Endothelial cell of umbilical vein (primary cell): ENCODE measurements at regions not wholly inside any gene's neighbourhood (a gene's known extent, or its start where the extent isn't known, plus 50 kb on each side); places are given as distances from the start of the nearest gene placed in this dataset.

Source experiments
- BruUV-seq: library from RNA; stranded (reverse); fragments of 400-500 nt; replicated peaks from 2 replicates; lab custom pipeline; 2021; lab: Mats Ljungman, UMichigan
- CTCF ChIA-PET: fragments of 300-600, 350-600 bp; sonication (Branson Sonifier 250); formaldehyde crosslinking; loops from one replicate; lab custom pipeline; 2021; ENCODE audit warnings: antibody characterized with exemption, inconsistent platforms; lab: Charles Lee
- POLR2A ChIA-PET: fragments of 300-600, 350-600 bp; sonication (Branson Sonifier 250); formaldehyde crosslinking; loops from one replicate; lab custom pipeline; 2021; ENCODE audit warnings: antibody characterized with exemption, inconsistent platforms; lab: Charles Lee
- DNase-seq: peaks from one replicate; pipeline ENCODE4 v3.0.0-alpha.2; 2011; ENCODE audit warnings: low read depth, low spot score
- FAIRE-seq: peaks from 2 replicates; lab custom pipeline; 2011; peaks lifted over from hg19 to GRCh38; lab: Jason Lieb, UNC
- H2AFZ ChIP-seq: 2 replicates; pipeline ENCODE4 v1.6.0; 2012; ENCODE audit warnings: low read depth, low read length, control low read depth, inconsistent platforms
- H3K27ac ChIP-seq: 2 replicates; pipeline ENCODE4 v1.5.1; 2011; ENCODE audit warnings: low read depth, mild to moderate bottlenecking, control low read depth, low read length, moderate library complexity; ENCODE audit not compliant: insufficient read depth
- H3K27me3 ChIP-seq, 2 experiments: 2 replicates each; pipeline versions ENCODE4 v1.6.0 to v1.6.1; 2011; ENCODE audit warnings: low read length in 2 of 2, mixed read lengths in 1 of 2; ENCODE audit not compliant: control insufficient read depth in 2 of 2, insufficient read depth in 2 of 2
- H3K36me3 ChIP-seq, 2 experiments: 2 replicates in 1 of 2; 3 replicates in 1 of 2; pipeline ENCODE4 v1.5.1; 2011; ENCODE audit warnings: low read length in 2 of 2, mild to moderate bottlenecking in 1 of 2, moderate library complexity in 1 of 2; ENCODE audit not compliant: control insufficient read depth in 2 of 2, insufficient read depth in 2 of 2; ENCODE audit errors: extremely low read depth in 1 of 2
- H3K4me1 ChIP-seq: 3 replicates; pipeline ENCODE4 v1.5.1; 2011; ENCODE audit warnings: mild to moderate bottlenecking, low read length; ENCODE audit not compliant: control insufficient read depth, insufficient read depth; ENCODE audit errors: extremely low read depth
- H3K4me2 ChIP-seq: 2 replicates; pipeline ENCODE4 v1.6.1; 2011; ENCODE audit warnings: low read length, control low read depth, mixed read lengths; ENCODE audit not compliant: insufficient read depth
- H3K4me3 ChIP-seq, 3 experiments: fragments of 200-600 bp in 1 of 3; sonication (generic), shearing (Covaris generic) in 1 of 3; replicated peaks in 1 of 3; 2 replicates each; pipeline ENCODE4 v1.5.1; 2011 to 2016; ENCODE audit warnings: control low read depth in 3 of 3, low read length in 3 of 3, mild to moderate bottlenecking in 2 of 3, inconsistent platforms in 1 of 3, low read depth in 1 of 3, moderate library complexity in 1 of 3; ENCODE audit not compliant: insufficient read depth in 1 of 3
- H3K79me2 ChIP-seq: 2 replicates; pipeline ENCODE4 v1.6.0; 2012; ENCODE audit warnings: low read length, inconsistent platforms; ENCODE audit not compliant: control insufficient read depth, insufficient read depth
- H3K9ac ChIP-seq: replicated peaks from 2 replicates; pipeline ENCODE3; 2011; ENCODE audit warnings: low read length, control low read depth; ENCODE audit not compliant: insufficient read depth; ENCODE audit errors: extremely low read depth
- H3K9me1 ChIP-seq: replicated peaks from 3 replicates; pipeline ENCODE4 v1.6.0; 2011; ENCODE audit warnings: mild to moderate bottlenecking, low read length; ENCODE audit not compliant: control insufficient read depth, insufficient read depth; ENCODE audit errors: extremely low read depth
- H3K9me3 ChIP-seq: replicated peaks from 2 replicates; pipeline ENCODE4 v1.5.1; 2012; ENCODE audit warnings: low read length, inconsistent platforms; ENCODE audit not compliant: control insufficient read depth, insufficient read depth
- H4K20me1 ChIP-seq: replicated peaks from 2 replicates; pipeline ENCODE3; 2011; ENCODE audit warnings: mild to moderate bottlenecking, low read length; ENCODE audit not compliant: control insufficient read depth, insufficient read depth; ENCODE audit errors: extremely low read depth
- EZH2 ChIP-seq: IDR thresholded peaks from 2 replicates; pipeline ENCODE4 v1.6.1; 2012; ENCODE audit warnings: borderline replicate concordance, low read depth, mild to moderate bottlenecking, moderate library complexity, low read length, inconsistent platforms; ENCODE audit not compliant: severe bottlenecking
- FOS ChIP-seq: IDR thresholded peaks from 2 replicates; pipeline ENCODE4 v1.6.1; 2011; ENCODE audit warnings: mild to moderate bottlenecking, low read length, moderate library complexity, borderline replicate concordance; ENCODE audit not compliant: insufficient read depth
- GATA2 ChIP-seq: IDR thresholded peaks from 2 replicates; pipeline ENCODE4 v1.7.0; 2011; ENCODE audit warnings: low read depth, mild to moderate bottlenecking, moderate library complexity, mixed read lengths, low read length; ENCODE audit not compliant: insufficient read length, insufficient read depth
- JUN ChIP-seq: IDR thresholded peaks from 2 replicates; pipeline ENCODE4 v1.6.1; 2011; ENCODE audit warnings: borderline replicate concordance, low read depth; ENCODE audit not compliant: insufficient read length, insufficient read depth
- MYC ChIP-seq: IDR thresholded peaks from one replicate; pipeline ENCODE4 v1.6.1; 2011; ENCODE audit warnings: mild to moderate bottlenecking, low read depth, low read length
- POLR2A ChIP-seq: IDR thresholded peaks from 2 replicates; pipeline ENCODE4 v1.6.1; 2012; ENCODE audit warnings: low read depth, mild to moderate bottlenecking, control low read depth, low read length
- POLR2AphosphoS5 ChIP-seq: IDR thresholded peaks from 2 replicates; pipeline ENCODE4 v1.6.1; 2012; ENCODE audit warnings: low read depth, mild to moderate bottlenecking, control low read depth, low read length, moderate library complexity; ENCODE audit not compliant: insufficient read depth
- dilution Hi-C: fragments of 300-500 bp; cut with MboI; formaldehyde crosslinking; loops from one replicate; pipeline ENCODE4 v1.15.0; 2019; ENCODE audit warnings: low sequenced_read_pairs; ENCODE audit not compliant: extremely low pct_ligation_motif_present
- intact Hi-C: fragments of 100-400 bp; cut with micrococcal nuclease; formaldehyde crosslinking; loops from one replicate; pipeline ENCODE4 v1.10.0; 2022
- TF ChIP-seq, protein P1 (sequence below): IDR thresholded peaks from 2 replicates; pipeline ENCODE4 v1.6.1; 2011; ENCODE audit not compliant: insufficient read depth, insufficient read length
- TF ChIP-seq, protein P2 (sequence below), 2 donors: IDR thresholded peaks; 1 replicate in 1 of 2; 2 replicates in 1 of 2; pipeline ENCODE4 v1.5.1; 2011; ENCODE audit warnings: low read length in 2 of 2, mild to moderate bottlenecking in 2 of 2, moderate library complexity in 2 of 2, control low read depth in 1 of 2, inconsistent platforms in 1 of 2, low read depth in 1 of 2; ENCODE audit not compliant: insufficient read depth in 1 of 2; ENCODE audit errors: extremely low read depth in 1 of 2

DNA sequence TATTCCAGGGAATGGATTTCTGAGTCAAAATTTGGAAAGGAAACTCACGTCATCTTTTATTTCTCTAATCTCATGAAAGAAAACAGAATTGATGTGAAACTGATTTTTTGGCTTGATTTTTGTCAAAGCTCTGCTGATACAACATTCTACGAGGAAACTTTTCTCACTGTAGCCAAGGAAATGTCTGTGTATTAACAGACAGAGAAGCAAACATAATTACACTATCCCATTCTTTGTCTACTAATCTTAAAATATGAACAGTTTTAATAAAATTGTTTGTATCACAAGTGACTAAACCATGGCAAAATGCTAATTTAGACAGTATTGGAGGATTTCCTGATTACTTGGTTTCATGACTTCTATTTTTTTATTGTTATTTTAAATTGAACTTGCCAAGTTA, 1437.0 kb downstream of the OTOL1 start:
- intact Hi-C loops = no loop called here
- Histone ChIP-seq H3K4me1 (no peaks in the 10 kb centered on the region), H3K4me3 (no peak overlapping the region), H3K9ac (no peak overlapping the region), H2AFZ (no peak overlapping the region), H3K79me2 (no peaks in the 10 kb centered on the region), H3K27ac (no peak overlapping the region), H3K9me3 (no peaks in the 10 kb centered on the region), H4K20me1 (no peaks in the 10 kb centered on the region), H3K36me3 (no peaks in the 10 kb centered on the region), H3K27me3 (no peaks in the 10 kb centered on the region), H3K4me2 (no peak overlapping the region), H3K9me1 (no peaks in the 10 kb centered on the region)
- ChIA-PET CTCF (no interaction called here), POLR2A (no interaction called here)
- dilution Hi-C loops = no loop called here
- no peak for DNase-seq
- BruUV-seq = no TSS peak
- FAIRE-seq = no peak
- TF ChIP-seq POLR2A = no peak
- TF ChIP-seq, protein P1, sequence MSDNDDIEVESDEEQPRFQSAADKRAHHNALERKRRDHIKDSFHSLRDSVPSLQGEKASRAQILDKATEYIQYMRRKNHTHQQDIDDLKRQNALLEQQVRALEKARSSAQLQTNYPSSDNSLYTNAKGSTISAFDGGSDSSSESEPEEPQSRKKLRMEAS = no peak
- TF ChIP-seq POLR2AphosphoS5 = no peak
- TF ChIP-seq GATA2 = no peak
- no peak for TF ChIP-seq EZH2
- TF ChIP-seq JUN = no peak
- TF ChIP-seq MYC = no peak

DNA sequence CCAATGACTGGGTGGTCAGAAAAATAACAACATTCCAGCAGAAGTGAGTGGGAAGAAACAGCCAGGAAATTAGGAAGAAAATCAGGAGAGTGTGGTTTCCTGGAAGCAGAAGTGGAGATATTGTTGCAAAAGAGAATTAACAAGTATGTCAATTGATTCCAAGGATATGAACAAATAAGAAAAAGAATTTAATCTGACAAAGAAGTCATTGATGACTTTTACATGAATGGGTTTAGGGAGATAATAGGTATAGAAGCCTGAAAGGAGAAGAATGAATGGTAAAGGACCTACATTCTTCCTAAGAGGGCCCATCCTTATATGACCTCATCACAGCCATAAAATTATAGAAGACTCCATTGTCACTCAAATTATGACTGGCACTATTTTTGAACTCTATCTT, 1440.1 kb downstream of the OTOL1 start:
- BruUV-seq = no TSS peak
- Histone ChIP-seq H2AFZ (no peak overlapping the region), H3K27me3 (no peaks in the 10 kb centered on the region), H3K4me2 (no peak overlapping the region), H3K27ac (no peak overlapping the region), H3K79me2 (no peaks in the 10 kb centered on the region), H3K4me1 (no peaks in the 10 kb centered on the region), H4K20me1 (no peaks in the 10 kb centered on the region), H3K4me3 (no peak overlapping the region), H3K9me3 (peaks cover 2% of the 10 kb centered on the region), H3K9ac (no peak overlapping the region), H3K36me3 (no peaks in the 10 kb centered on the region), H3K9me1 (no peaks in the 10 kb centered on the region)
- intact Hi-C loops (no loop called here), dilution Hi-C loops (no loop called here)
- DNase-seq = no peak
- TF ChIP-seq POLR2AphosphoS5 (no peak), MYC (no peak), JUN (no peak), POLR2A (no peak), GATA2 (no peak), FOS (no peak), EZH2 (no peak)
- TF ChIP-seq, protein P1 = no peak
- TF ChIP-seq, protein P2, sequence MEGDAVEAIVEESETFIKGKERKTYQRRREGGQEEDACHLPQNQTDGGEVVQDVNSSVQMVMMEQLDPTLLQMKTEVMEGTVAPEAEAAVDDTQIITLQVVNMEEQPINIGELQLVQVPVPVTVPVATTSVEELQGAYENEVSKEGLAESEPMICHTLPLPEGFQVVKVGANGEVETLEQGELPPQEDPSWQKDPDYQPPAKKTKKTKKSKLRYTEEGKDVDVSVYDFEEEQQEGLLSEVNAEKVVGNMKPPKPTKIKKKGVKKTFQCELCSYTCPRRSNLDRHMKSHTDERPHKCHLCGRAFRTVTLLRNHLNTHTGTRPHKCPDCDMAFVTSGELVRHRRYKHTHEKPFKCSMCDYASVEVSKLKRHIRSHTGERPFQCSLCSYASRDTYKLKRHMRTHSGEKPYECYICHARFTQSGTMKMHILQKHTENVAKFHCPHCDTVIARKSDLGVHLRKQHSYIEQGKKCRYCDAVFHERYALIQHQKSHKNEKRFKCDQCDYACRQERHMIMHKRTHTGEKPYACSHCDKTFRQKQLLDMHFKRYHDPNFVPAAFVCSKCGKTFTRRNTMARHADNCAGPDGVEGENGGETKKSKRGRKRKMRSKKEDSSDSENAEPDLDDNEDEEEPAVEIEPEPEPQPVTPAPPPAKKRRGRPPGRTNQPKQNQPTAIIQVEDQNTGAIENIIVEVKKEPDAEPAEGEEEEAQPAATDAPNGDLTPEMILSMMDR (IDR thresholded peaks at IDR 0.05; ENCODE audit: extremely low read depth in 1 of 2, insufficient read depth in 1 of 2, low read depth in 1 of 2, low read length in 2 of 2) = no peak
- FAIRE-seq = no peak
- POLR2A ChIA-PET = no interaction called here
- CTCF ChIA-PET = no interaction called here
